ENCODE measurements at regions not wholly inside any gene's neighbourhood (a gene's known extent, or its start where the extent isn't known, plus 50 kb on each side); places are given as distances from the start of the nearest gene placed in this dataset.

- 80% methylated on average over 6 of the region's 6 CpGs for whole genome bisulfite sequencing, 2 donors
- TF ChIP-seq CTCF (IDR thresholded peaks at IDR 0.05) (no peak), POLR2A (IDR thresholded peaks at IDR 0.05) (no peak)
- intact Hi-C loops (cut with DNase I; ENCODE audit: low total_unique reads), result no loop called here
- peak in 1 of 2 donors; percentile 68 for DNase-seq (ENCODE audit: low spot score in 2 of 2)
- no peak overlapping the region for H3K4me3 ChIP-seq (ENCODE audit: low read depth, poor library complexity, severe bottlenecking)
Measured at GRCh38 chr14:89504602-89505313, 87.7 kb upstream of the FOXN3 start.

- DNase-seq (ENCODE audit: low spot score in 2 of 2), result peak in 1 of 2 donors; percentile 67
- intact Hi-C loops (cut with DNase I; ENCODE audit: low total_unique reads), result no loop called here
- 66 to 80% methylated on average over 3 of the region's 3 CpGs for WGBS, 2 donors
- TF ChIP-seq CTCF (IDR thresholded peaks at IDR 0.05) (no peak), POLR2A (IDR thresholded peaks at IDR 0.05) (no peak)
- no peak overlapping the region for H3K4me3 ChIP-seq (ENCODE audit: low read depth, poor library complexity, severe bottlenecking)
Measured at GRCh38 chr14:89504091-89504490, 87.1 kb upstream of the FOXN3 start.

- intact Hi-C loops (cut with DNase I; ENCODE audit: low total_unique reads), result no loop called here
- DNase-seq (ENCODE audit: low spot score in 2 of 2), result peak in 1 of 2 donors; percentile 68
- TF ChIP-seq CTCF (IDR thresholded peaks at IDR 0.05) (no peak), POLR2A (IDR thresholded peaks at IDR 0.05) (no peak)
- H3K4me3 ChIP-seq (ENCODE audit: low read depth, poor library complexity, severe bottlenecking), result no peak overlapping the region
- 76 to 79% methylated on average over 10 of the region's 10 CpGs for WGBS, 2 donors
Measured at GRCh38 chr14:89503431-89503996, 86.5 kb upstream of the FOXN3 start.

GRCh38 chr14:89502966-89503365, 85.9 kb upstream of the FOXN3 start:
- TF ChIP-seq POLR2A (IDR thresholded peaks at IDR 0.05) (no peak), CTCF (IDR thresholded peaks at IDR 0.05) (no peak)
- peak in 1 of 2 donors; percentile 61 for DNase-seq (ENCODE audit: low spot score in 2 of 2)
- no peak overlapping the region for H3K4me3 ChIP-seq (ENCODE audit: low read depth, poor library complexity, severe bottlenecking)
- intact Hi-C loops (cut with DNase I; ENCODE audit: low total_unique reads), result no loop called here
- WGBS, 2 donors, result 67 to 69% methylated on average over 5 of the region's 5 CpGs

- H3K4me3 ChIP-seq (ENCODE audit: low read depth, poor library complexity, severe bottlenecking), result no peak overlapping the region
- WGBS, 2 donors, result 95 to 97% methylated on average over 4 of the region's 4 CpGs
- TF ChIP-seq POLR2A (IDR thresholded peaks at IDR 0.05), result no peak
- intact Hi-C loops (cut with DNase I; ENCODE audit: low total_unique reads), result no loop called here
- peak in 1 of 2 donors; percentile 10 for DNase-seq (ENCODE audit: low spot score in 2 of 2)
Measured at GRCh38 chr14:89501381-89501780, 84.3 kb upstream of the FOXN3 start.

- no peak overlapping the region for H3K4me3 ChIP-seq (ENCODE audit: low read depth, poor library complexity, severe bottlenecking)
- peak in 1 of 2 donors; percentile 21 for DNase-seq (ENCODE audit: low spot score in 2 of 2)
- intact Hi-C loops (cut with DNase I; ENCODE audit: low total_unique reads), result no loop called here
- WGBS, 2 donors, result 92 to 93% methylated on average over 3 of the region's 3 CpGs
- TF ChIP-seq CTCF (IDR thresholded peaks at IDR 0.05) (no peak), POLR2A (IDR thresholded peaks at IDR 0.05) (no peak)
Measured at GRCh38 chr14:89500303-89500702, 83.3 kb upstream of the FOXN3 start.
